ENCODE measurements at regions not wholly inside any gene's neighbourhood (a gene's known extent, or its start where the extent isn't known, plus 50 kb on each side); places are given as distances from the start of the nearest gene placed in this dataset.

DNA sequence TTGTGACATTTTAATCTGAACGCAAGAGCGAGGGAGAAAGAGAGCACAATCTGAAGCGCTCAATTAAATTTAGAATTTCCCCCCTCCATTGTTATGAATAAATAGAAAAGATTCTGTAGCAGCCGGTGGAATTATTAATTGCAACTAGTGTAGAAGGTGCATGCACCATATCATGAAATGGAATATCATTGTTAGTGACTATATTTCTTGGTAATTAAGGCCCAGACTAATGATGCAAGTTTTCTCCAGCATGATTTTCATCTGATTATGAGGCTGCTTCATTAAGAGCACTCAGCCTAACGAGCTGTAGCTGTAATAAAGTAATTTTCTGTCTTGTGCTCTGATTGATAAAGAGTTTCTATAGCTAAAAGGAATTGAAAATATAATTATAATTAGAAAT lies 432.2 kb upstream of the SPRED2 start:
- no peak for DNase-seq (ENCODE audit: extremely low read depth in 1 of 2, low read depth in 1 of 2)

DNA sequence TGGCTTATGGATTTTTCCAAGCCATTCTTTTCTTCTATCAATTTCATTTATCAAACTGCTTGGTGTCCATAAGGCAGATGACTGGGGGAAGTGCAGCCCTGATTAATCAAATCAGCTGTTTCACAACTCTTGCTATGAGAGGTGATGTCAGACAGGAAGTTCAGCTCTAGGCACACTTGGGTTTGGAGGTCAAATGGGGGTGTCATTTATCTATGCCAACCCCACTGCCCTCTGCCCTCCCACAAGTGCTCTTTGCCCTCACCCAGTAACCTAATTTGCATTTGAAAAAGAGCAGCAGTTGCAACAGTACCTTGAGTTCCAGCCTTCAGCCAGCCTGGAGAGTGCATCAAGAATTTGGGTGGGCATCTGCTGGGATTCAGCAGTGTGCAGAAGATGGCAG lies 431.3 kb upstream of the SPRED2 start:
- no peak for DNase-seq (ENCODE audit: extremely low read depth in 1 of 2, low read depth in 1 of 2)

DNA sequence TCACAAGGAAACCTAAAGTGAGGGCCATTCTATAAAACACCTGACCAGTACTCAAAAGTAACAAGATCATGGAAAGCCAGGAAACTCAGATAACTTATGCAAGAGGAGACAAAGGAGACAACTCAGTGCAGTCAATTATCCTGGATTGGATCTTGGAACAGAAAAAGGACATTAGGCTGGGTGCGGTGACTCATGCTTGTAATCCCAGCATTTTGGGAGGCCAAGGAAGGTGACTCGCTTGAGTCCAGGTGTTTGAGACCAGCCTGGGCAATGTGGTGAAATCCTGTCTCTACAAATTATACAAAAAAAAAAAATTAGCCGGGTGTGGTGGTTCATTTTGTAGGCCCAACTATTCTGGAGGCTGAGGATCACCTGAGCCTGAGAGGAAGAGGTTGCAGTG lies 424.5 kb upstream of the SPRED2 start:
- DNase-seq (ENCODE audit: extremely low read depth in 1 of 2, low read depth in 1 of 2), result no peak

DNA sequence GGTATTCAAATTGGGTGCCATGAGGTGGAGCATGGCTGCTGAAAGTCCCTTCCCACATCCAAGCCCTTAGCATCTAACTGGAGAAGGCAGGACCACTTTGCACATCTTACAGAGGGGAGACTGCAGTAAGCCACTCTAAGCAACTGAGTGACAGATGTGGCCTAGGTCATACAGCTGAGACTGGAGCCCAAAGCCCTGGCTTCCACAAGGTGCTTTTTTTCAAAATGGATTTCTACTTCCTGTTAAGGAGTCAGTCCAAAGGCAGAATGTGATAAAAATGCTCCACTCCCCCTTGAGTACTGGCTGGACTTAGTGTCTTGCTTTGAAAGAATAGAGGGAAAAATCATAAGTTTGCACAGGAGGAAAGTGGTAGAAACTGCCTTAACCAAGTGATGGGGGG lies 424.0 kb upstream of the SPRED2 start:
- DNase-seq (ENCODE audit: extremely low read depth in 1 of 2, low read depth in 1 of 2), result no peak

DNA sequence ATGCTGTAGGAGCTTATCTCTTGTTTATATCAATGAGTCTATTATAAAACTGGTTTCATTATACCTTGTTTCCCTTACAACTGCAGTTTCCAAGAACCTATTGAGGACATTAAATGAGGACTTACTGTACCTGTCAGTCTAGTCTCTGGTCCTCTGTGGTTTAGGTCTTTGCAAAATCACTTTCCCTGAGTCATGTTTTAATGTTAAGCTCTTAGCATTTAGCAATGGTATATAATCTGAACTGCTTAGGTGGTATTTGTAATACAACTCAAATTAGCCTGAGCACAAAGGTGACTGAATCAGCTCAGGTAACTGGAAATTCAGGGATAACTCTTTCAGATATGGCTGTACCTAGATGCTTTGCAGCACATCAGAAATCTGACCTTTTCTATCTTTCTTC lies 418.3 kb upstream of the SPRED2 start:
- no peak for DNase-seq (ENCODE audit: extremely low read depth in 1 of 2, low read depth in 1 of 2)

DNA sequence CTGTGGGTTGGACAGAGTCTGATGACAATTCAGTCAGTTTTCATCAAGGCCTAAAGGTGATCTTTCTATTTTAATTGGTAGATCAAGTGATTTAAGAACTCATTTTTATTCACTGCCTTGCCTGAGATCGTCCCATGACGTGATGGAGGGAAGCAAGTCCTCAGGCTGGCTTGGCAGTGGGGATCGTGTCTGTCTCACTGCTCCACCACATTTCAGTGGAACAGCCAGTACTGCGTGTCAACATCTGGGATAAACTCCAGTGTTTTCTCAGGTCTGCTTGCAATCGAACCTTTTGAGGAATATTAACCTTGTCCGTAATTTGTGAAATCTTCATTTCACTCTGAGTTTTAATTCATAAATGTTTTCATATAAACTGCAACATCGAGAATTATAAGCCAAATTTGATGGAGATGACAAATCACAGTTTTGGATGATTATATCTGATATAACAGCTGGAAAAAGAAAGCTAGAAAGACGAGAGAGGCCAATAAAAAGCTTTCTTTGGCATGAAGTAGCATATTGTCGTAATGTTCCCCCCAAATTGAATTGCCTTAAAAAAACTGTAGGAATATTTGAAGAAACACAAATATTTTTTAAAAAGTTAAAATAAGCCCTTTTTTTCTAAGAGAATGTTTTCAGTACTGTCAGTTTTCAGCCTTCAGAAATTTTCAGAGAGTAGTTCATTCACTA lies 414.7 kb upstream of the SPRED2 start:
- DNase-seq (ENCODE audit: extremely low read depth in 1 of 2, low read depth in 1 of 2), result no peak

DNA sequence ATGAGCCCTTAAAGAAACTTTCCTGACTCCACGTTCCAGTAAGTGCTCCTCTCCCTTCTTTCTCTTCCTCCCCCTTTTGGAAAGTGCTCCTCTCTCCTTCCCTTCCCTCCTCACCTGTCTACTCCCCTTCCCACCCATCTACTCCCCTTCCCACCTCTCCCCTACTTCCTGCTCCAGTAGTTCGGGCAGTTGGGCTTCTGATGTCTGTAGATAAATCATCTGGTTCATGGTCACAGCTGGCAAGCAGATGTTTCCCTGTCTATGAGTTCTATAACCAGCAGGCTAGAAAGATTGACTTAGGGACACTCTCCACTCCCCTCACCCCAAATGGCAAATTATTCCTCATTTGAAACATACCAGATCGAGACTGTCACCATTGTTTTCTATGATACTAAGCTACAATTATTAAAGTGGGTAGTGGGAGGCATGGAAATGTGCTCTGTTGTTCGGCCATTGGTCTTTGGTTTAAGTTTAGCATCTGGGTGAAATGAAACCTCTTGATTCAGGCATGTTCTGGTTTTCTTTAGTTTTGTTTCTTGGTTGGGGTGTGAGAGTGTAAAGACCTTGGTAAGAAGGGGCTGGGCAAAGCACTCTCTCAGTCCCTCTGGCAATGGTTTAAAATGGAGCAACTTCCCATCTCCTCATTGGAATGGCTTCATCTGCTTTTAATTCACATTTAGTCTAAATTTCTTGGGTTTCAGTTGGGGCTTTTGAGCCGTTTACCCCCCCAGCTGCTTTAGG lies 413.2 kb upstream of the SPRED2 start:
- DNase-seq (ENCODE audit: extremely low read depth in 1 of 2, low read depth in 1 of 2), result no peak

DNA sequence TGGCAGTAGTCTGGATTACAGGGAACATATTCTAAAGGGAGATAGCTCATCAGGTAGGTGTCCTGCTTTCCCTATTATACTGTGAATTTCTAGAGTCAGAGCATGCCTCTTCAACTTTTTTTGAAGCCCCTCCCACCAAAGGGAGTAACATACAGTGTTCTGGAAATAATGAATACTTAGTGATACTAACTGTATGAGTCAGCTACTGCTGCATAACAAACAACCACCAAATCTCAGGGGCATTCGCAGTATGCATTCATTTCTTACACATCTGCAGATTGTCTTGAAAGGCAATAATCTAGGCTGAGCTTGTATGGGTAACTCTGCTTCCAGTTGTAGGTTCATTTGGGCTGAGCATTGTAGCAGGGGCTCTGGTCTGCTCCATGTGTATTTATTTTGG lies 409.7 kb upstream of the SPRED2 start:
- DNase-seq (ENCODE audit: extremely low read depth in 1 of 2, low read depth in 1 of 2), result no peak

DNA sequence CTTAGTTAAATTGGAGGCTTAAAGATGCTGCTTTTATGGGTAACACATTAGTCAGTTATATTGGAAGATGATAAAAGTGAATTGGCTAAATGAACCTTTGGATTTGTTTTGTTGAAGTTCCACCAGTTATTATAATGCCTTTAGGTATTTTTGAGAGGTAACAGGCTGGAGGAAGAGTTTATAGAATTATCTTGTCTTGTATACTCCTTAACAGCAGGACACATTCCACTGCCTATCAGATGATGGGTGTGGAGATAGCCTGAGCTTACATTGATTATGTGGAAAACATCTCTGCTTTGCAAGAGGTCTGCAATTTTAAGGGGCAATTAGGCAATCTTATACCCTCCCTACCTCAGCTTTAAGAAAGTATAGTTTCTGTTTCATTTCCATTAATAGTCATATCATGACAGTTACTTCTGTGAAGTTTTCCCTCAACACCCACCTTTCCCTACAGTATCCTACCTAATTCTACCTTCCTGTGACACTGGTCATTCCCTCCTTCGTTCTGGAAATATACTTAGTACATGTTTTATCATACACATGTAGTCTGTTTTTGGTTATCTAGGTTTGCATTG lies 403.7 kb upstream of the SPRED2 start:
- DNase-seq (ENCODE audit: extremely low read depth in 1 of 2, low read depth in 1 of 2), result no peak

DNA sequence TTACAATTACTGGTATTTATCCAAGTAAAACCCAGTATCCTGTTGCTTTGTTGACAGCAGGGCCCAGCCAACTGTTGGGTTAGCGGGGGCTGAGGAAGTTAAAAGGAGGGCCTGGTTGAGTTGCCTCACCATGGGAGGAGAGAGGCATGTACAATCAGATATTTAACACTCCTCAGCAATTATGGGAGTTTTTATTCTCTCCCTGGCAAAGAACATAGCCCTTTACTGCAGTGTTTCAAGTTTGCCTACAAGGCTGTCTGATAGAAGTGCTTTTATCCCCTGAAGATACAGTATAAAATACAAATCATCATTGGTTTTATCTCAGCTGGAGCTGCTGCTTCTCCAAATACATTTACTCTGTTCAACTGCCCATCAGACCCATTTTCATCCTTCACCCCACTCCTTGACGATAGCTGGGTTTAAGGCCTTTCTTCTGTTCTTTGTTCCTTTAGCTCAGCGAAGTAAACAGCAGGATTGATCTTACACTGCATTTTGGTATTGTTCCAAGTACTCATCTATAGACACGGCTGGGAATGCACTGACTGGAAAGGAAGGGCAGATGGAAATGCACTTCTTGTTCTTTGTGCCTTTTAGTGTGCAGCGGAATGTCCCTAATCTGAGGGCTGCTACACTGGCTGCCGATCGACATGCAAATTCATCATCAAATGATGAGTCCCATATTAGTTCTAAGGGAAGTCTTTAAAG lies 402.5 kb upstream of the SPRED2 start:
- no peak for DNase-seq (ENCODE audit: extremely low read depth in 1 of 2, low read depth in 1 of 2)

DNA sequence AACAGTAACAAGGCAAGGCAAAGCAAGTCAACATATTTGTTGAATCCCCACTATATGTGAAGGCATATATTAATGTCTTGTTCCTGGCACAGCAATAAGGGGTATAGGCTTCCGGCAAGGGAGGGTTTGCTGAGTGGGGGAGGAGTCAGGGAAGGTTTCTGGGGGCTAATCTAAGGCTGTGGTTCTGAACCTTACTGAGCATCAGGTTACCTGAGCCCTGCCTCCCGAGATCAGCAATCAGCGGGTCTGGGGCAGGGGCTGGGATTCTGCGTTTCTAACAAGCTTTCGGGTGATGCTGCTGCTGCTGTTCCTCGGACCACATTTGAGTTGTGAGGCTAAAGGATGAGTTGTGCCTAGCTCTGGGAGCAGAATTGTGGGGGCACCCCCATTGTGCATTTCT lies 401.7 kb upstream of the SPRED2 start:
- DNase-seq (ENCODE audit: extremely low read depth in 1 of 2, low read depth in 1 of 2), result no peak

DNA sequence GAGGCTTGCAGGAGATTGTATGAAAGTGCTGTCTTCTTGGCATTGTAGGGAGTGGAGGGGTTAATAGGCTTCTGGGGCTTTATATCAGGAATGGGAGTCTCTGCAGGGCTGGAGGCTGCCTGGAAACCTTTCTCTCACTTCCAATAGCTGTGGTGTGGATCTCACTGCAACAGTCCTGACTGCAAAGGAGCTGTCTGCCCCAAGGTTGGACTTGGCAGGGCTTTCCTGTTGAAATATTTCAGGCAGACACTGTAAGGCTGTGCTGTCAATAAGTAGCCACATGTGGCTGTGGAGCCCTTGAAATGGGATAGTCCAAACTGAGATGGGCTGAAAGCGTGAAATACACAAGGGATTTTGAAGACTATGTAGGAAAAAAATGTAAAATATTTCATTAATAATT lies 399.1 kb upstream of the SPRED2 start:
- DNase-seq (ENCODE audit: extremely low read depth in 1 of 2, low read depth in 1 of 2), result no peak

DNA sequence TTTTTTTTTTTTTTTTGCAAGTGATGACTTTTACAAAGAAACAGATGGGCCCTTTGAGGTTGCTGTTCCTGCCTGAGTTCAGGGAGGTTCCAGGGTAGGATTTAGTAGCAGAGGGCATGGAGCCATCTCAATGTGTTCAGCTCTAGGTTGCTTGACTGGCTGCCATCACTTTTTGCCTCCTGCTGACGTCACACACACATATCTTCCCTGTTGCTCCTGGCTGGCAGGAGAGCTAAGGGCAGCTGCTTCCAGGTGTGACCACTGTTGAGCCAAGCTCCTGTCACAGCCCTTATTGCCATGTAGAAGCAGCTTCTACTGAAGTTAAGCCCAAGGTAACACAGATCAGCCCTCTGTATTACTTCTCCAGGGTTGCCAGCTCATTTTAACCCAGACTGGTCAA lies 394.2 kb upstream of the SPRED2 start:
- DNase-seq (ENCODE audit: extremely low read depth in 1 of 2, low read depth in 1 of 2), result no peak

DNA sequence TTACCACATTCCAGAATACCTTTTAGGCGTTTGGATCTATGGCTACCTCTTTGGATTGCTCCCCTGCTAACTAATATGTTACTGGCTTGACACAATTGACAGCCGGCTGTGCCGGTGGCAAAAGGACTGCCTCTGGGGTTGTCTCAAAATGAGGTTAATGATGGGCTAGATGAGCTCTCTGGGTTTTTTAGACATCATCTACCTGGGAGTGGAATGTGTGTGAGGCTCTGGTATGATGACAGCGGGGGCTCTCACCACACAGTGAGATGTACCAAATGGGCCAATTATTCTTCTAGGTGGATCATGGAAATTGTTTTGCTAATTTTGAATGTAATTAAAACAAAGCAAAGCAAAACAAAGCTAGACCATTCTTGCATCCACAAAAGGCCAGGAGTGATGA lies 391.1 kb upstream of the SPRED2 start:
- no peak for DNase-seq (ENCODE audit: extremely low read depth in 1 of 2, low read depth in 1 of 2)

DNA sequence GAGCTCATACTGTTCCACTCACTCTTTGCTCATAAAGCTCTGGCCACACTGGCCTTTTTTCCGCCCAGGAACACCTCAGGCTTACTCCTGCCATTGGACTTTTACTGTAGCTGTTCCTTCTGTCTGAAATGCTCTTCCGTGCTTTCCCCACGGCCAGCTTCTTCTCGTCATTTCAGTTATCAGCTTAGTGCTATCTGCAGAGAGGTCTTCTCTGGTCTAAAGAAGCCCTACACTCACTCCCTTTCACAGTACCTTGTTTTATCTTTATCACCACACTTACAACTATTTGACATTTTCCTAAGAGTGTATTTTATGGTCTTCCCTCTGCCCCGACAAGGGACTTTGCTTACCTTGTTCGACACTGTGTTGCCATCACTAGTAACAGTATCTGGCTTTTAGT lies 388.1 kb upstream of the SPRED2 start:
- DNase-seq (ENCODE audit: extremely low read depth in 1 of 2, low read depth in 1 of 2), result no peak

DNA sequence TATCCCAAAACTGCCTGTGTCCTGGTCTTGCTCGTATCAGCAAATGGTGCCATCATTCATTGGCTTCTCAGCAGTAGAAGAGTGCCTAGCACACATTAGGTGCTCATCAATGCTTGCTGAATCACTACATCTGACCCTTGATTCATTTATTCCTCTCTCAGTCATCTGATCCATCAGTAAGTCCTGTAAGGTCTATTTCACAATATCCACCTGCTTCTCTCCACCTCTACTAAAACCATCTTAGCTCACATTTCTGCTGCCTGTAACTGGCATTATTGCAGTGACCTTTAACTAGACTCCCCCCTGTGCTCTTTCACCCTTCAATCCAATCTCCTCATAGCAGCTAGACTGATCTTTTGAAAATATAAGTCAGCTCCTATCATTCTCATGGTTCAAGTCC lies 387.6 kb upstream of the SPRED2 start:
- DNase-seq (ENCODE audit: extremely low read depth in 1 of 2, low read depth in 1 of 2), result no peak

DNA sequence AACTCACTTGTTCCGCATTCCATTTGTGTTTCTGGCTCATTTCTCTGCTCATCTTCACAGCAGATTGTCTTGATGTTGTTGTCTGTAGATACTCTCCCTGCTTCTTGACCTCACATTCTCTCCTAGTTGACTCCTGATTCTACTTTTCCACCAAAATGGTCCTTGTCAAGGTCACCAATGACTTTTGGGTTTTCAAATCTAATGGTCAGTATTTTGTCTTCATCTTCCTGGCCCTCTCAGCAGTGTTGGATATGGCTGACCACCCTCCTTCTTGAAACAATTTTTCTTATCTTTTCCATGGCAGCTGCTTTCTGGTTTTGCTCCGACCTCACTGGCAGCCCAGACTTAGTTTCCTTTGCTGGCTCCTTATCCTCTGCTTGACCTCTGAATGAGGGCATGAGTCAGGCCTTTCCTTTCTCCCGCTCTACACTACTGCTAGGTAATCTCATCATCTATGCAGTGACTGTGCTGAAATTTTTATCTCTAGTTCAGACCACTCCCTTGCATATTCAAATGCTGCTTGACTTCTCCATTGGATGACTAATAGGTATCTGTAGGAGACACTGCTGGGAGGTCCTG lies 386.6 kb upstream of the SPRED2 start:
- no peak for DNase-seq (ENCODE audit: extremely low read depth in 1 of 2, low read depth in 1 of 2)

DNA sequence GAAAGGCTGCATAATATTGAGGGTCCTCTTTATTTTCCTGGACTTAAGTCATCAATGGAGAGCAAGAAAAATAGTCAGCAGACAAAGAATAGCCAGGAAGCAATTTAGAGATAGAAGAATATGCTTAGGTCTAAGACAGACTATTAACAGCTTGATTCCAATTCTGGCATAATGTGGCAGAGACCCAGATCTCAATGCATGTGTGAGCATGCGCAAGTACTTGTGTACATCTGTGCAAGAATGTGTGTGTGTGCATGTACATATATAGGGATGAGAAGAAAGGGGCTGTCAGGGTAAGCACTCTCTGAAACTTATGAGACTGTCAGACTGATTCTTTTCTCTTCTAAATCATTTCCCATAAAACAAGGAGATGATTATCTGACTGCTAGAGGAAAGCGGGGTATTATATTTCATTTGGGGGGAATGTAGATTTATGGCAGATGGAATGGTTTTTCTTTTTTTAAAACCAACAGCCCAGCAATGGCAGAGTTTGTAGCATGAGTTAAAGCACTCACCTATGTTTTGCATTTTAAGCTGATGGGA lies 381.3 kb upstream of the SPRED2 start:
- DNase-seq (ENCODE audit: extremely low read depth in 1 of 2, low read depth in 1 of 2), result no peak

DNA sequence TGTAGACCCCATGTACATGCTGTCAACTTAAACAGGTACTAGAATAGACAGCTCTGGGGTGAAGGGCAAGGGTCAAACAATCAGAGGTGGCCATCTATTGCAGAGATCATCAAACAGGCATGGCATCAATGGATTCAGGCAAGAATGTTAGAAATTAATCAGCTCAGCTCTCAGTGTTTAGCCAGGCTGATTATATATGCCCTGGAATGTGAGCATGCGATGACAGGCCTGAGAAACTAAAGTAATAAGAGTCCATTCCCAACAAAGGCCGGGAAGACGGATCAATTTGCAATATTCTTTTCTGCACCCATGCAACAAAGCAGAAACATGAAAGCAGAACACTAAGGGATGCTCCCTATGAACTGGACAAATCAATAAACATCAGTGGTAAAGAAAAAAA lies 380.5 kb upstream of the SPRED2 start:
- no peak for DNase-seq (ENCODE audit: extremely low read depth in 1 of 2, low read depth in 1 of 2)

DNA sequence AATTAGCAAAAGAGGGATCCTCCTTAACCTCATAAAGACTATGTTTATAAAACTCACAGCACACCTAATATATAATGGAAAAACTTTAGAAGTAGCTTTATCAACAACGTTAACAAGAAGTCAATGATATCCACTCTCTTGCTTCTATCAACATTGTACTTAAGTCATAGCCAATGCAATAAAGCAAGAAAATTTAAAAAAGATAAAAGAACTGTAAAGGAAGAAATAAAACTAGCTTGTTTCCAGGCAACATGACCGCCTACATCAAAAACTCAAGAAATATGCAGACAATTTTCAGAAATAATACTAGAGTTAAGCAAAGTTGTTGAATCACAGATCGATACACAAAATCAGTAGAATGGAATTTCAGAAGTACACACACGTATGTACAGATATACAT lies 375.5 kb upstream of the SPRED2 start:
- DNase-seq (ENCODE audit: extremely low read depth in 1 of 2, low read depth in 1 of 2), result no peak

DNA sequence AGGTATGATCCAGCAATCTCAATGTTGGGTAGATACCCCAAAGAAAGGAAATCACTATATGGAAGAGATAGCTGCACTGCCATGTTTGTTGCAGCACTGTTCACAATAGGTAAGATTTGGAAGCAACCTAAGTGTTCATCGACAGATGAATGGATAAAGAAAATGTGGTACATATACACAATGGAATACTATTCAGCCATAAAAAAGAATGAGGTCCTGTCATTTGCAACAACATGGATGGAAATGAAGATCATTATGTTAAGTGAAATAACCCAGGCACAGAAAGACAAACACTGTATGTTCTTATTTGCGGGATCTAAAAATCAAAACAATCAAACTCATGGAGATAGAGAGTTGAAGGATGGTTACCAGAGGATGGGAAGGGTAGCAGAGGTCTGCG lies 372.4 kb upstream of the SPRED2 start:
- DNase-seq (ENCODE audit: extremely low read depth in 1 of 2, low read depth in 1 of 2), result no peak
